SK-N-SH (cell line): ENCODE measurements at regions not wholly inside any gene's neighbourhood (a gene's known extent, or its start where the extent isn't known, plus 50 kb on each side); places are given as distances from the start of the nearest gene placed in this dataset.
A peak's percentile ranks its signal among the peaks of the same experiment; 100 is the strongest.

ENCODE experiments used
- CTCF ChIA-PET: fragments of 300-600, 350-600 bp; formaldehyde crosslinking; extraction: SDS; loops from one replicate; lab custom pipeline; 2021; lab: Yijun Ruan, JAX
- POLR2A ChIA-PET: fragments of 350-600 bp; sonication (Branson Sonifier 250); formaldehyde crosslinking; extraction: SDS; loops from one replicate; lab custom pipeline; 2020; ENCODE audit warnings: antibody characterized with exemption, inconsistent platforms; lab: Yijun Ruan, JAX
- DNase-seq: peaks from one replicate; pipeline ENCODE4 v3.0.0; 2012
- H2AFZ ChIP-seq: fragments of 200-600 bp; sonication (generic); 2 replicates; pipeline ENCODE4 v1.8.1; 2016; ENCODE audit warnings: antibody characterized with exemption, mild to moderate bottlenecking, low read depth
- H3F3A ChIP-seq: fragments of 200-600 bp; sonication (generic); replicated peaks from 2 replicates; pipeline ENCODE3; 2016; ENCODE audit warnings: antibody characterized with exemption, mild to moderate bottlenecking; ENCODE audit not compliant: insufficient read depth
- H3K27ac ChIP-seq, 2 experiments: fragments of 200-500 bp in 1 of 2; fragments of 200-600 bp in 1 of 2; sonication (Bioruptor generic) in 1 of 2; sonication (generic), shearing (Covaris generic) in 1 of 2; 2 replicates each; pipeline versions ENCODE4 v1.5.1 to v1.6.1; 2014 to 2016; ENCODE audit warnings: low read depth in 2 of 2, inconsistent platforms in 1 of 2, low read length in 1 of 2, mild to moderate bottlenecking in 1 of 2, mixed read lengths in 1 of 2
- H3K27me3 ChIP-seq: fragments of 200-600 bp; sonication (generic), shearing (Covaris generic); 2 replicates; pipeline ENCODE4 v1.6.1; 2016; ENCODE audit warnings: mixed run types; ENCODE audit not compliant: insufficient read depth
- H3K36me3 ChIP-seq, 2 experiments: fragments of 200-500 bp in 1 of 2; fragments of 200-600 bp in 1 of 2; sonication (Bioruptor generic) in 1 of 2; sonication (generic) in 1 of 2; replicated peaks in 1 of 2; 2 replicates each; pipeline versions ENCODE3 to v1.5.1; 2014 to 2016; ENCODE audit warnings: low read length in 1 of 2, mild to moderate bottlenecking in 1 of 2; ENCODE audit not compliant: insufficient read depth in 2 of 2, control insufficient read depth in 1 of 2
- H3K4me1 ChIP-seq, 2 experiments: fragments of 200-500 bp in 1 of 2; fragments of 200-600 bp in 1 of 2; sonication (Bioruptor generic) in 1 of 2; sonication (generic), shearing (Covaris generic) in 1 of 2; 2 replicates each; pipeline versions ENCODE4 v1.5.1 to v1.6.1; 2014 to 2016; ENCODE audit warnings: low read depth in 1 of 2, low read length in 1 of 2, mixed run types in 1 of 2; ENCODE audit not compliant: insufficient read depth in 2 of 2, control insufficient read depth in 1 of 2
- H3K4me2 ChIP-seq: fragments of 200-600 bp; sonication (generic), shearing (Covaris generic); 2 replicates; pipeline ENCODE4 v1.6.1; 2017; ENCODE audit warnings: mixed run types
- H3K4me3 ChIP-seq, 2 experiments: fragments of 200-500 bp in 1 of 2; fragments of 200-600 bp in 1 of 2; sonication (Bioruptor generic) in 1 of 2; sonication (generic), shearing (Covaris generic) in 1 of 2; 2 replicates each; pipeline versions ENCODE4 v1.5.1 to v1.8.1; 2014 to 2016; ENCODE audit warnings: low read depth in 2 of 2, inconsistent platforms in 1 of 2, low read length in 1 of 2, mild to moderate bottlenecking in 1 of 2, mixed read lengths in 1 of 2, moderate library complexity in 1 of 2
- H3K79me2 ChIP-seq: fragments of 200-600 bp; sonication (generic); 2 replicates; pipeline ENCODE4 v1.8.1; 2017; ENCODE audit warnings: mild to moderate bottlenecking; ENCODE audit not compliant: insufficient read depth
- H3K9ac ChIP-seq: fragments of 200-600 bp; sonication (generic); 2 replicates; pipeline ENCODE4 v1.6.1; 2017; ENCODE audit warnings: mixed run types
- H3K9me2 ChIP-seq: fragments of 200-600 bp; sonication (generic); 2 replicates; pipeline ENCODE4 v1.6.1; 2017; ENCODE audit warnings: mixed run types
- H3K9me3 ChIP-seq: fragments of 200-600 bp; sonication (generic); 2 replicates; pipeline ENCODE4 v1.6.1; 2017; ENCODE audit warnings: mixed run types, mild to moderate bottlenecking, moderate library complexity
- H4K20me1 ChIP-seq: fragments of 200-600 bp; sonication (generic); 2 replicates; pipeline ENCODE4 v1.6.1; 2017; ENCODE audit warnings: mild to moderate bottlenecking, mixed run types; ENCODE audit not compliant: insufficient read depth
- ELF1 ChIP-seq: IDR thresholded peaks from 2 replicates; pipeline ENCODE4 v1.4.0; 2012
- FOXJ3 ChIP-seq: sonication (generic); formaldehyde crosslinking; IDR thresholded peaks from 2 replicates; pipeline ENCODE4 v1.5.1; 2020; ENCODE audit warnings: mild to moderate bottlenecking, missing genetic modification reagents
- GATA2 ChIP-seq: sonication (generic); formaldehyde crosslinking; IDR thresholded peaks from 2 replicates; pipeline ENCODE4 v1.5.0; 2020; ENCODE audit warnings: mild to moderate bottlenecking, missing genetic modification reagents
- MEF2A ChIP-seq: IDR thresholded peaks from 2 replicates; pipeline ENCODE4 v1.4.0; 2012; ENCODE audit warnings: low read depth, borderline replicate concordance
- MXI1 ChIP-seq: IDR thresholded peaks from 2 replicates; pipeline ENCODE4 v1.6.1; 2012; ENCODE audit warnings: mild to moderate bottlenecking, low read depth, low read length, improper control_type of control experiment
- NFIC ChIP-seq: IDR thresholded peaks from 2 replicates; pipeline ENCODE4 v1.4.0; 2012; ENCODE audit warnings: borderline replicate concordance
- NRF1 ChIP-seq: IDR thresholded peaks from 2 replicates; pipeline ENCODE4 v1.6.1; 2012; ENCODE audit warnings: low read depth, mild to moderate bottlenecking, low read length
- RAD21 ChIP-seq: IDR thresholded peaks from 2 replicates; pipeline ENCODE4 v1.6.1; 2012; ENCODE audit warnings: mild to moderate bottlenecking, low read length
- RCOR1 ChIP-seq: fragments of 150-350 bp; IDR thresholded peaks from 2 replicates; pipeline ENCODE4 v1.6.1; 2017; ENCODE audit warnings: antibody characterized with exemption, low read length
- SIN3A ChIP-seq: IDR thresholded peaks from 2 replicates; pipeline ENCODE4 v1.6.1; 2012; ENCODE audit warnings: low read depth, mild to moderate bottlenecking, low read length, moderate library complexity, borderline replicate concordance
- SMC3 ChIP-seq: IDR thresholded peaks from 2 replicates; pipeline ENCODE4 v1.6.1; 2012; ENCODE audit warnings: low read depth, low read length, improper control_type of control experiment
- TAF1 ChIP-seq: IDR thresholded peaks from 2 replicates; pipeline ENCODE4 v1.6.1; 2012; ENCODE audit warnings: low read depth, mild to moderate bottlenecking, low read length, moderate library complexity, borderline replicate concordance
- TCF12 ChIP-seq: IDR thresholded peaks from 2 replicates; pipeline ENCODE4 v1.4.0; 2012
- YY1 ChIP-seq: IDR thresholded peaks from 2 replicates; pipeline ENCODE4 v1.4.0; 2012; ENCODE audit warnings: low read depth, mild to moderate bottlenecking
- WGBS: methylation state at CpG from one replicate; pipeline ENCODE4 v1.1.6; 2017; ENCODE audit warnings: low lambda C conversion rate; 5-methylcytosine and 5-hydroxymethylcytosine counted together
- TF ChIP-seq, protein P1 (sequence below): IDR thresholded peaks from 2 replicates; pipeline ENCODE4 v1.4.0; 2012; ENCODE audit warnings: low read depth
- TF ChIP-seq, protein P2 (sequence below): IDR thresholded peaks from 2 replicates; pipeline ENCODE4 v1.6.1; 2012; ENCODE audit warnings: mild to moderate bottlenecking, low read depth, low read length, moderate library complexity
- TF ChIP-seq, protein P3 (sequence below): fragments of 150-350 bp; IDR thresholded peaks from 2 replicates; pipeline ENCODE4 v1.6.1; 2016; ENCODE audit warnings: mild to moderate bottlenecking, low read depth, low read length
- TF ChIP-seq, protein P4 (sequence below): IDR thresholded peaks from 2 replicates; pipeline ENCODE4 v1.4.0; 2012; ENCODE audit warnings: low read depth, borderline replicate concordance

DNA sequence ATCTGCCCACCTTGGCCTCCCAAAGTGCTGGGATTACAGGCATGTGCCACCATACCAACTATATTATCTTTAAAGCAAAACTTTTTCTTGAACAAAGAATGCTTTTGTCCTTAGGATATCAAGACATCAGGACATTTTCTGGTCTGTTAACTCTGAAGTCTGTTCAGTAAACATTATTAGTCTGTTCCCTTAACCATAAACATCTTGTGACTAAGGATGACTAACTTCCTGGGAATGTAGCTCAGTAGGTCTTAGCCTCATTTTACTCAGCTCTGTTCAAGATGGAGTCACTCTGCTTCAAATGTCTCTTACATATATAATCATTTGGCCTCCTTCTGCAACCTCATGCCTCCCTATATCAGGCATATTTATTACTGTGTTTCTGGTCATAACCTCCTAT lies 122.9 kb downstream of the UBE2NL start:
- H3K27me3 ChIP-seq: no peaks in the 10 kb centered on the region
- TF ChIP-seq TCF12 (no peak), SMC3 (no peak), YY1 (no peak), MXI1 (no peak), RCOR1 (no peak), TAF1 (no peak), NFIC (no peak), FOXJ3 (CRISPR knock-in tag) (no peak)
- TF ChIP-seq, protein P1, sequence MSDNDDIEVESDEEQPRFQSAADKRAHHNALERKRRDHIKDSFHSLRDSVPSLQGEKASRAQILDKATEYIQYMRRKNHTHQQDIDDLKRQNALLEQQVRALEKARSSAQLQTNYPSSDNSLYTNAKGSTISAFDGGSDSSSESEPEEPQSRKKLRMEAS: no peak
- H3K9me2 ChIP-seq: no peaks in the 10 kb centered on the region
- no peak overlapping the region for H3K4me3 ChIP-seq
- no peak for DNase-seq
- no peaks in the 10 kb centered on the region for H3K79me2 ChIP-seq
- no peak overlapping the region for H3K9ac ChIP-seq
- ChIA-PET CTCF (no interaction called here), POLR2A (no interaction called here)
- no peaks in the 10 kb centered on the region for H3K36me3 ChIP-seq
- H3K27ac ChIP-seq: no peak overlapping the region
- no peaks in the 10 kb centered on the region for H3K9me3 ChIP-seq
- H3F3A ChIP-seq: no peaks in the 10 kb centered on the region
- H2AFZ ChIP-seq: 0 out of 2 replicates have a peak overlapping the region, but pooled peaks have one; percentile 68
- H3K4me2 ChIP-seq: no peak overlapping the region
- H4K20me1 ChIP-seq: no peaks in the 10 kb centered on the region
- H3K4me1 ChIP-seq: no peaks in the 10 kb centered on the region

DNA sequence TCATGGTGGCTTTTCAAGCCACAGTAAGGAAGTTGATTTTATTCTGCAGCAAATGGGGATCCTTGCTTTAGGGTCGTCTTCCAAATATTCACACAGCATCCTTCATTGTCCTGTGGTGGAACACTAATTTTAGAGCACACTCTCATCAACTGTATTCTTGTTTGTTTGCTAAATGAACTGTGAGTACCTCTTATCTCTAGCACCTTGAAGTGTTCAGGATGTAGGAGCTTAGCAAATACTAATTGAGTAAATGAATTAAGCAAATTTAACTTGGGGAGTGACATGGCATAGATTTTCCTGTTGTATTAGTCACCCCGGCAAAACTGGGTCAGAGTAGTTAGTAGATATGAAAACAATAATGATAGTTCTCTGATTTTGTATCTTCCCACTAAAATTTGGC lies 156.9 kb downstream of the UBE2NL start:
- Histone ChIP-seq H3K4me3 (no peak overlapping the region), H3K9me2 (no peaks in the 10 kb centered on the region), H3K4me2 (no peak overlapping the region), H4K20me1 (no peaks in the 10 kb centered on the region), H3K36me3 (no peaks in the 10 kb centered on the region), H3K4me1 (no peaks in the 10 kb centered on the region), H3K27me3 (no peaks in the 10 kb centered on the region), H3K27ac (no peak overlapping the region), H3K9me3 (no peaks in the 10 kb centered on the region), H3F3A (no peaks in the 10 kb centered on the region), H3K79me2 (no peaks in the 10 kb centered on the region), H2AFZ (no peak overlapping the region), H3K9ac (no peak overlapping the region)
- DNase-seq: no peak
- CTCF ChIA-PET: no interaction called here
- POLR2A ChIA-PET: no interaction called here
- TF ChIP-seq, protein P2, sequence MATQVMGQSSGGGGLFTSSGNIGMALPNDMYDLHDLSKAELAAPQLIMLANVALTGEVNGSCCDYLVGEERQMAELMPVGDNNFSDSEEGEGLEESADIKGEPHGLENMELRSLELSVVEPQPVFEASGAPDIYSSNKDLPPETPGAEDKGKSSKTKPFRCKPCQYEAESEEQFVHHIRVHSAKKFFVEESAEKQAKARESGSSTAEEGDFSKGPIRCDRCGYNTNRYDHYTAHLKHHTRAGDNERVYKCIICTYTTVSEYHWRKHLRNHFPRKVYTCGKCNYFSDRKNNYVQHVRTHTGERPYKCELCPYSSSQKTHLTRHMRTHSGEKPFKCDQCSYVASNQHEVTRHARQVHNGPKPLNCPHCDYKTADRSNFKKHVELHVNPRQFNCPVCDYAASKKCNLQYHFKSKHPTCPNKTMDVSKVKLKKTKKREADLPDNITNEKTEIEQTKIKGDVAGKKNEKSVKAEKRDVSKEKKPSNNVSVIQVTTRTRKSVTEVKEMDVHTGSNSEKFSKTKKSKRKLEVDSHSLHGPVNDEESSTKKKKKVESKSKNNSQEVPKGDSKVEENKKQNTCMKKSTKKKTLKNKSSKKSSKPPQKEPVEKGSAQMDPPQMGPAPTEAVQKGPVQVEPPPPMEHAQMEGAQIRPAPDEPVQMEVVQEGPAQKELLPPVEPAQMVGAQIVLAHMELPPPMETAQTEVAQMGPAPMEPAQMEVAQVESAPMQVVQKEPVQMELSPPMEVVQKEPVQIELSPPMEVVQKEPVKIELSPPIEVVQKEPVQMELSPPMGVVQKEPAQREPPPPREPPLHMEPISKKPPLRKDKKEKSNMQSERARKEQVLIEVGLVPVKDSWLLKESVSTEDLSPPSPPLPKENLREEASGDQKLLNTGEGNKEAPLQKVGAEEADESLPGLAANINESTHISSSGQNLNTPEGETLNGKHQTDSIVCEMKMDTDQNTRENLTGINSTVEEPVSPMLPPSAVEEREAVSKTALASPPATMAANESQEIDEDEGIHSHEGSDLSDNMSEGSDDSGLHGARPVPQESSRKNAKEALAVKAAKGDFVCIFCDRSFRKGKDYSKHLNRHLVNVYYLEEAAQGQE: no peak
- no peak for TF ChIP-seq MEF2A
- no peak for TF ChIP-seq RCOR1
- TF ChIP-seq, protein P3, sequence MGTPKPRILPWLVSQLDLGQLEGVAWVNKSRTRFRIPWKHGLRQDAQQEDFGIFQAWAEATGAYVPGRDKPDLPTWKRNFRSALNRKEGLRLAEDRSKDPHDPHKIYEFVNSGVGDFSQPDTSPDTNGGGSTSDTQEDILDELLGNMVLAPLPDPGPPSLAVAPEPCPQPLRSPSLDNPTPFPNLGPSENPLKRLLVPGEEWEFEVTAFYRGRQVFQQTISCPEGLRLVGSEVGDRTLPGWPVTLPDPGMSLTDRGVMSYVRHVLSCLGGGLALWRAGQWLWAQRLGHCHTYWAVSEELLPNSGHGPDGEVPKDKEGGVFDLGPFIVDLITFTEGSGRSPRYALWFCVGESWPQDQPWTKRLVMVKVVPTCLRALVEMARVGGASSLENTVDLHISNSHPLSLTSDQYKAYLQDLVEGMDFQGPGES: no peak
- TF ChIP-seq NRF1: no peak
- no peak for TF ChIP-seq SIN3A
- TF ChIP-seq RAD21: no peak
- TF ChIP-seq, protein P4, sequence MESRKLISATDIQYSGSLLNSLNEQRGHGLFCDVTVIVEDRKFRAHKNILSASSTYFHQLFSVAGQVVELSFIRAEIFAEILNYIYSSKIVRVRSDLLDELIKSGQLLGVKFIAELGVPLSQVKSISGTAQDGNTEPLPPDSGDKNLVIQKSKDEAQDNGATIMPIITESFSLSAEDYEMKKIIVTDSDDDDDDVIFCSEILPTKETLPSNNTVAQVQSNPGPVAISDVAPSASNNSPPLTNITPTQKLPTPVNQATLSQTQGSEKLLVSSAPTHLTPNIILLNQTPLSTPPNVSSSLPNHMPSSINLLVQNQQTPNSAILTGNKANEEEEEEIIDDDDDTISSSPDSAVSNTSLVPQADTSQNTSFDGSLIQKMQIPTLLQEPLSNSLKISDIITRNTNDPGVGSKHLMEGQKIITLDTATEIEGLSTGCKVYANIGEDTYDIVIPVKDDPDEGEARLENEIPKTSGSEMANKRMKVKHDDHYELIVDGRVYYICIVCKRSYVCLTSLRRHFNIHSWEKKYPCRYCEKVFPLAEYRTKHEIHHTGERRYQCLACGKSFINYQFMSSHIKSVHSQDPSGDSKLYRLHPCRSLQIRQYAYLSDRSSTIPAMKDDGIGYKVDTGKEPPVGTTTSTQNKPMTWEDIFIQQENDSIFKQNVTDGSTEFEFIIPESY: no peak
- no peak for TF ChIP-seq GATA2 (CRISPR knock-in tag)
- no peak for TF ChIP-seq SMC3
- TF ChIP-seq, protein P1: no peak
- no peak for TF ChIP-seq MXI1
- no peak for TF ChIP-seq ELF1
- WGBS: 0% methylated on average over 2 of the region's 2 CpGs
